ENCODE measurements at regions not wholly inside any gene's neighbourhood (a gene's known extent, or its start where the extent isn't known, plus 50 kb on each side); places are given as distances from the start of the nearest gene placed in this dataset.

DNA sequence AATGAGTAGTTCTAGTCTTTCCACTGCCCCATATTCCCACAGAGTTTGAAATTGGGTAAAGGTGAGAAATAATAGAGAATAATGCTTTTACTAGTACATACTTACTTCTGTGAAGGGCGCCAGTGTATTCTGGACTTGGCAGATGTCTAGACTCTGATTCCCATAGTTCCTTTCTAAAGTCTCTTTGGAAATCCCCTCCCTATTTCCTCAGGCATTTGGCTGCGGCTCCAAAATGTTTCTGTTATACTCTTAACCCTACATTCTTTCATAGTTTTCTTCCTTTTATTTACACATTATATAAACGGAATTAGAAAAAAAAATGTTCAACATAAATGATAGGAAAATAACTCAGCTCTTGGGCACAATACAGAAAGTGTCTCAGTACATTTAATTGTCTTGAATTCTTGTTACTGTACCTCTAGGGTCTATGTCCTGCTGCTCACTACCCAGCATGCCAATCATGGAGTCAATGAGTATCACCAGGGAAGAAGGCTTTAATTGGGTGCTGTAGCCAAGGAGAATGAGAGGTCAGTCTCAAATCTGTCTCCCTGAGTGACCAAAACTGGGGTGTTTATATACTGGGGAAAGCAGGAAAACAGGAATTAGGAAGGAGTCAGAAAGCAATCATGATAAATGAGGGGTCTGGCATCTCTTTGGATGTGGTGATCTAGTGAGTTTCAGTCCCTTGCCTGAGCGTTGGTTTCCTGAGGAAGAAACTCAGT is 147.8 kb upstream of the MMADHC start:
- no peaks in the 10 kb centered on the region for H3K36me3 ChIP-seq (ENCODE audit: insufficient read depth, low read length)
- H3F3A ChIP-seq (ENCODE audit: insufficient read depth, low read length) = no peaks in the 10 kb centered on the region
- TF ChIP-seq, protein P1, sequence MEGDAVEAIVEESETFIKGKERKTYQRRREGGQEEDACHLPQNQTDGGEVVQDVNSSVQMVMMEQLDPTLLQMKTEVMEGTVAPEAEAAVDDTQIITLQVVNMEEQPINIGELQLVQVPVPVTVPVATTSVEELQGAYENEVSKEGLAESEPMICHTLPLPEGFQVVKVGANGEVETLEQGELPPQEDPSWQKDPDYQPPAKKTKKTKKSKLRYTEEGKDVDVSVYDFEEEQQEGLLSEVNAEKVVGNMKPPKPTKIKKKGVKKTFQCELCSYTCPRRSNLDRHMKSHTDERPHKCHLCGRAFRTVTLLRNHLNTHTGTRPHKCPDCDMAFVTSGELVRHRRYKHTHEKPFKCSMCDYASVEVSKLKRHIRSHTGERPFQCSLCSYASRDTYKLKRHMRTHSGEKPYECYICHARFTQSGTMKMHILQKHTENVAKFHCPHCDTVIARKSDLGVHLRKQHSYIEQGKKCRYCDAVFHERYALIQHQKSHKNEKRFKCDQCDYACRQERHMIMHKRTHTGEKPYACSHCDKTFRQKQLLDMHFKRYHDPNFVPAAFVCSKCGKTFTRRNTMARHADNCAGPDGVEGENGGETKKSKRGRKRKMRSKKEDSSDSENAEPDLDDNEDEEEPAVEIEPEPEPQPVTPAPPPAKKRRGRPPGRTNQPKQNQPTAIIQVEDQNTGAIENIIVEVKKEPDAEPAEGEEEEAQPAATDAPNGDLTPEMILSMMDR (IDR thresholded peaks at IDR 0.05; ENCODE audit: low read length) = no peak
- H4K20me1 ChIP-seq (ENCODE audit: insufficient read depth, low read length) = no peaks in the 10 kb centered on the region
- no peak overlapping the region for H3K27ac ChIP-seq (ENCODE audit: low read depth, low read length, poor library complexity, severe bottlenecking)
- no peaks in the 10 kb centered on the region for H3K9me3 ChIP-seq (ENCODE audit: low read length)
- H3K4me2 ChIP-seq (ENCODE audit: low read length) = no peak overlapping the region
- H3K79me2 ChIP-seq (ENCODE audit: insufficient read depth, low read length) = no peaks in the 10 kb centered on the region
- H3K9me2 ChIP-seq (ENCODE audit: low read depth, low read length) = no peaks in the 10 kb centered on the region
- H3K4me1 ChIP-seq (ENCODE audit: insufficient read depth, low read length, severe bottlenecking) = no peaks in the 10 kb centered on the region
- no peak overlapping the region for H2AFZ ChIP-seq (ENCODE audit: low read length)
- no peaks in the 10 kb centered on the region for H3K27me3 ChIP-seq (ENCODE audit: insufficient read depth, low read length)
- H3K9ac ChIP-seq (ENCODE audit: low read length) = no peak overlapping the region
- H3K4me3 ChIP-seq (ENCODE audit: low read depth, low read length, poor library complexity, severe bottlenecking) = no peak overlapping the region

DNA sequence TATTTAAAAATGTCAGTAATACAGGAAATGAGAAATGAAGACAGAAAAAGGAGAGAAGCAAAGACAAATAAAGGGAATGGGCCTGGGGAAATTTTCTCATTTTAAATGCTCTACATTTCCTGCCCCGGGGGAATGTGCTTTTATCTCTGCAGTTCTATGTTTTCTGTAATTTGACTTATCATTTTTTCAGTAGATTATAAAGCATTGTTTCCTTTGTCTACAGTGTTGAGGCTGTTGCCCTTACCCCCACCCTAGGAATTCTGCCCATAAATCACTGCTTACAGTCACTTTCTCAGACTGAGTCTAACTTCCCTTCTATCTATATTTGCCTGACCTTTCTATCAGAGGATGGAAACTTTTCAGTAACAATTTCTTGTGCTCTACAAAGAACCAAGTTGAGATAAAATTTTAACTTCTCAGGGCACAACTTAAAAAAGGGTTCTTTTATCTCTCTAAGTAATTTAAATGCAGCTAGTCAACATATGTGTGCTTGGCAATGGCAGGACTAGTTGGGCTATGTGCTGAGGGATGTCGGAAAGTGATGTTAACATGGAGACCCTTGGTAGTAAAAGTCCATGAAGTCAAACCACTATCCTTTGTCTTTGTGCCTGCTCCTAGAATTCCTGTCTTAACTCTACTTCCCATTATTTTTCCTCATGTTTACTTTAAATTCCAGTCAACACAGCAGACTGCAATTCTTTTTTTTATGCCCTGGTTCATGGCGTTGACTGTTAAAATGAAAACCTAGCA is 146.5 kb upstream of the MMADHC start:
- no peaks in the 10 kb centered on the region for H3K9me3 ChIP-seq (ENCODE audit: low read length)
- H3K27me3 ChIP-seq (ENCODE audit: insufficient read depth, low read length) = no peaks in the 10 kb centered on the region
- H3K4me2 ChIP-seq (ENCODE audit: low read length) = no peak overlapping the region
- no peaks in the 10 kb centered on the region for H3K4me1 ChIP-seq (ENCODE audit: insufficient read depth, low read length, severe bottlenecking)
- no peak overlapping the region for H3K27ac ChIP-seq (ENCODE audit: low read depth, low read length, poor library complexity, severe bottlenecking)
- no peaks in the 10 kb centered on the region for H3K9me2 ChIP-seq (ENCODE audit: low read depth, low read length)
- no peaks in the 10 kb centered on the region for H4K20me1 ChIP-seq (ENCODE audit: insufficient read depth, low read length)
- H3K36me3 ChIP-seq (ENCODE audit: insufficient read depth, low read length) = no peaks in the 10 kb centered on the region
- no peak overlapping the region for H2AFZ ChIP-seq (ENCODE audit: low read length)
- H3K4me3 ChIP-seq (ENCODE audit: low read depth, low read length, poor library complexity, severe bottlenecking) = no peak overlapping the region
- no peaks in the 10 kb centered on the region for H3K79me2 ChIP-seq (ENCODE audit: insufficient read depth, low read length)
- H3F3A ChIP-seq (ENCODE audit: insufficient read depth, low read length) = no peaks in the 10 kb centered on the region
- TF ChIP-seq EZH2 (IDR thresholded peaks at IDR 0.05; ENCODE audit: borderline replicate concordance, low read length) = no peak
- TF ChIP-seq, protein P1 (IDR thresholded peaks at IDR 0.05; ENCODE audit: low read length) = no peak
- no peak overlapping the region for H3K9ac ChIP-seq (ENCODE audit: low read length)

DNA sequence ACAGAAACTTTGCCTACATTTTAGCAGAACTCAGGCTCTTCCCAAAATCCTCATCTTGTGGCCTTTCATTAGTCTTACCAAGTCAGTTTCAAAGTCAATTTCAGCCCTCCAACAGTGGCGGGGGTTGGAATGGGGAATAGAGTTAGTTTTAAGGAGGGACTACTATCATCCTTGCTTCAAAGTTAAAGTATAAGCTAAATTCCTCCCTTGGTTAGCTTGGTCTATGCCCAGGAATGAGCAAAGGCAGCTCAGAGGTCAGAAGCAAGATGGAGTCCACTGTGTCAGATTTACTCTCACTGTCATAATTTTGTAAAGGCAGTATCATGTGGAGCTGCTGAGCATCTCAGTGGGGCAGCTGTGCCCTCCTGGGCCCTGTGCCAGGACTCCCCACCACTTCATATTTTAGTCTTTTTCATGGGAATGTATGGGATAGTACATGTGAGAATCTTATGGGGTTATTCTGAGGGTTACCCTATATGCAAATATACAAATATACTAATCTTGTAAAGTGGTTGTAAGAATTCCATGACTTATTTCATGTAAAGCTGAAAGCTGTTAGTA is 145.2 kb upstream of the MMADHC start:
- Histone ChIP-seq H2AFZ (ENCODE audit: low read length) (no peak overlapping the region), H3K4me2 (ENCODE audit: low read length) (no peak overlapping the region), H3K4me1 (ENCODE audit: insufficient read depth, low read length, severe bottlenecking) (no peaks in the 10 kb centered on the region), H3K27me3 (ENCODE audit: insufficient read depth, low read length) (no peaks in the 10 kb centered on the region), H3K79me2 (ENCODE audit: insufficient read depth, low read length) (no peaks in the 10 kb centered on the region), H3F3A (ENCODE audit: insufficient read depth, low read length) (no peaks in the 10 kb centered on the region), H3K9me3 (ENCODE audit: low read length) (no peaks in the 10 kb centered on the region), H4K20me1 (ENCODE audit: insufficient read depth, low read length) (no peaks in the 10 kb centered on the region), H3K36me3 (ENCODE audit: insufficient read depth, low read length) (no peaks in the 10 kb centered on the region), H3K9me2 (ENCODE audit: low read depth, low read length) (no peaks in the 10 kb centered on the region), H3K4me3 (ENCODE audit: low read depth, low read length, poor library complexity, severe bottlenecking) (no peak overlapping the region), H3K27ac (ENCODE audit: low read depth, low read length, poor library complexity, severe bottlenecking) (no peak overlapping the region), H3K9ac (ENCODE audit: low read length) (no peak overlapping the region)
- TF ChIP-seq EZH2 (IDR thresholded peaks at IDR 0.05; ENCODE audit: borderline replicate concordance, low read length) = no peak
- TF ChIP-seq, protein P1 (IDR thresholded peaks at IDR 0.05; ENCODE audit: low read length) = no peak
